ENCODE measurements at regions not wholly inside any gene's neighbourhood (a gene's known extent, or its start where the extent isn't known, plus 50 kb on each side); places are given as distances from the start of the nearest gene placed in this dataset.

DNA sequence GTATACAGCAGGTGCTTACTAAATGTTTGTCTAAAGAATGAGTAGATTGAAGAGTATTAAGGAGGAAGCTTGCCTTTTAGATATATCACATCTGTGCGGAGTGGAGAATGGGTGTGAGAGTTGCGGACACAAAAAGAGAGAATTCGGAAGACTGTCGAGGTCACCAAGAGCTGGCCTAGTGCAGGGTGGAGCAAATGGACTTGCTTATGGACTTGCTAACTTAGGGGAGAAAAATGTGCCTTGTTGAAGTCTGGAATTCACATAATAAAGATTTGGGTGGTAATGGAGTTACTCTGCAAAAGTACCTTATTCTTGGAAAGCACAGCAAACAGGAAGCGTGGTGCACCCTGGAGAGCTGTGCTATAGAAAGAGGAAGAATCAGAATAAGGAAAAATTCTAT, 361.7 kb downstream of the PRDM2 start:
- Histone ChIP-seq H3K9ac (ENCODE audit: low read depth in 1 of 2, low read length in 2 of 2) (no peak overlapping the region), H3K4me3 (ENCODE audit: low read length in 2 of 2) (no peak overlapping the region), H3K36me3 (ENCODE audit: control insufficient read depth in 2 of 2, insufficient read depth in 2 of 2, low read length in 2 of 2) (no peaks in the 10 kb centered on the region), H3K27me3 (ENCODE audit: control insufficient read depth in 2 of 2, insufficient read depth in 2 of 2, low read length in 2 of 2) (no peaks in the 10 kb centered on the region), H3K4me1 (ENCODE audit: control insufficient read depth in 2 of 2, insufficient read depth in 2 of 2, low read length in 2 of 2) (no peaks in the 10 kb centered on the region), H3K27ac (ENCODE audit: low read depth in 2 of 2, low read length in 2 of 2) (no peak overlapping the region), H3K9me3 (ENCODE audit: control insufficient read depth in 2 of 2, low read length in 2 of 2) (peaks cover 0 to 2% of the 10 kb centered on the region in 2 donors)

DNA sequence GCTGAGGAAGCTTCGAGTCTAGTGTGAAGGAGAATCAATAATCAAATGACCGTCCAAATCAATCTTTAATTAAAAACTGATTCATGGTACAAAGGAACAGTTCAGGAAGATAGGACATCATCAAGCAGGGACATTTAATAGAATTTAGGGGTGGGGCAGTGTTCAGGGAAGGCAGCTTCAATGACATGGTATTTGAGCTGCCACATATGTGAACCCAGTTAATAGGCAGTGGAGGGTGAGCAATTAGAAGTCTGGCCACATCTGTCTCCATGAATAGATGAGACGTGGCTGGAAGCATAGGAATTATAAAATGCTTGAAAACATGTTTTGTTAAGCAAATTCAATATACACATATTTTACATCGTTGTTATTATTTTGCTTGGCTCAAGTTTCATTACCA, 362.7 kb downstream of the PRDM2 start:
- Histone ChIP-seq H3K36me3 (ENCODE audit: control insufficient read depth in 2 of 2, insufficient read depth in 2 of 2, low read length in 2 of 2) (no peaks in the 10 kb centered on the region), H3K9me3 (ENCODE audit: control insufficient read depth in 2 of 2, low read length in 2 of 2) (peaks cover 0 to 2% of the 10 kb centered on the region in 2 donors), H3K4me1 (ENCODE audit: control insufficient read depth in 2 of 2, insufficient read depth in 2 of 2, low read length in 2 of 2) (no peaks in the 10 kb centered on the region), H3K27me3 (ENCODE audit: control insufficient read depth in 2 of 2, insufficient read depth in 2 of 2, low read length in 2 of 2) (no peaks in the 10 kb centered on the region), H3K9ac (ENCODE audit: low read depth in 1 of 2, low read length in 2 of 2) (no peak overlapping the region), H3K27ac (ENCODE audit: low read depth in 2 of 2, low read length in 2 of 2) (no peak overlapping the region), H3K4me3 (ENCODE audit: low read length in 2 of 2) (no peak overlapping the region)

DNA sequence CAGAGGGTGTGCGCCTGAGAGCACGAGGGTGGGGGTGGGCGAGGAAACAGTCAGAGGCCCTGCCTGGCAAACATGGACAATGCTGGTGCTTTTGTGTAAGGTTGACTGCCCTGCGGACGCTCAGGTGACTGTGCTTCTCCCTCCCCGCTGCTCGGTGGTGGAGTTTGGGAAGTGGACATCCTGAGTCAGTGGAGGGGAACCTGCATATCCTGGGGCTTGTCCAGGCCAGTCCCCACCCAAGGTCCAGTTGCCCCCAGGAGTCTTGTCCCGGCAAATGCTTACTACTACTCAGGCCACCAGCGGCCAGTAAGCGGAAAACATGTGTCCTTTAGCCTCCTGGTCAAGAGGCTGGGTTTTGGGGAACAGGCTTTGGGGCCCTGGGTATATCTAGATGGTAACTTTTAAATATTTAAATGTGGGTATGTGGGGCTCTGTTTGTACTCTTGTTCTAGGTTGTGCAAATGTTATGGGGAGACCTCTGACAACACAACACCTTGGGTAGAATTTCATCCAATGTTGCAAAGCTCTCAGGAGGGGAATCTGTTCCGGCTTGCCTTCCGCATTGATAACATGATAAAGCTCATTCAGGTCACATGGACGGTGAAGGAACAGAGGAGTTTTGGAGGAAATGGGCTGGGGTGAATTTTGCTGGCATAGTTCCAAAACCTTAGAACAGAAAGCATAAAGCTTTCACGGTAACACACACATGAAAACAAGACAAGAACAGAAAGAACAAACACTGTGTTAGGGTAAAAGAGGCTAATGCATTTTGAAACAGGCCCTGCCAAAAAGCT, 364.9 kb downstream of the PRDM2 start:
- H3K27ac ChIP-seq (ENCODE audit: low read depth in 2 of 2, low read length in 2 of 2), result no peak overlapping the region
- no peak overlapping the region for H3K4me3 ChIP-seq (ENCODE audit: low read length in 2 of 2)
- H3K9me3 ChIP-seq (ENCODE audit: control insufficient read depth in 2 of 2, low read length in 2 of 2), result no peaks in the 10 kb centered on the region
- H3K36me3 ChIP-seq (ENCODE audit: control insufficient read depth in 2 of 2, insufficient read depth in 2 of 2, low read length in 2 of 2), result no peaks in the 10 kb centered on the region
- H3K9ac ChIP-seq (ENCODE audit: low read depth in 1 of 2, low read length in 2 of 2), result no peak overlapping the region
- no peaks in the 10 kb centered on the region for H3K4me1 ChIP-seq (ENCODE audit: control insufficient read depth in 2 of 2, insufficient read depth in 2 of 2, low read length in 2 of 2)
- H3K27me3 ChIP-seq (ENCODE audit: control insufficient read depth in 2 of 2, insufficient read depth in 2 of 2, low read length in 2 of 2), result no peaks in the 10 kb centered on the region

DNA sequence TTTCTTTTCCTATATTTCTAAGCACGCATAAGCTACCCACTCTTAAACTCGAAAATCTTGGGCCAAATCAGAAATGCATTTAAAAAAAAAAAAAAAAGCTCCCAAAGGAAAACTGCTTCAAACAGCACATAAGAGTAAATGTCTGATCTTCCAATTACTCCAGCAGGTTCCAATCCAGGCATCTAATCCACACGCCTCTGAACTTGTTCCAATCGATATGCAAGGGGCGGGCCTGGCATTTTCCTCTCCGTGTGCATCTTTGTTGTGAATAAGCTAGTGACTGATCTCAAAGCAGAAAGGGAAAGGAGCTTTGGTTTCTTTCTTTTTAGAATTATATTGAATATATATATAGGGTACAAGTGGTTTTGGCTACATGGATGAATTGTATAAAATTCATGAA, 365.5 kb downstream of the PRDM2 start:
- Histone ChIP-seq H3K36me3 (ENCODE audit: control insufficient read depth in 2 of 2, insufficient read depth in 2 of 2, low read length in 2 of 2) (no peaks in the 10 kb centered on the region), H3K27ac (ENCODE audit: low read depth in 2 of 2, low read length in 2 of 2) (no peak overlapping the region), H3K9ac (ENCODE audit: low read depth in 1 of 2, low read length in 2 of 2) (no peak overlapping the region), H3K9me3 (ENCODE audit: control insufficient read depth in 2 of 2, low read length in 2 of 2) (no peaks in the 10 kb centered on the region), H3K4me3 (ENCODE audit: low read length in 2 of 2) (no peak overlapping the region), H3K27me3 (ENCODE audit: control insufficient read depth in 2 of 2, insufficient read depth in 2 of 2, low read length in 2 of 2) (no peaks in the 10 kb centered on the region), H3K4me1 (ENCODE audit: control insufficient read depth in 2 of 2, insufficient read depth in 2 of 2, low read length in 2 of 2) (no peaks in the 10 kb centered on the region)

DNA sequence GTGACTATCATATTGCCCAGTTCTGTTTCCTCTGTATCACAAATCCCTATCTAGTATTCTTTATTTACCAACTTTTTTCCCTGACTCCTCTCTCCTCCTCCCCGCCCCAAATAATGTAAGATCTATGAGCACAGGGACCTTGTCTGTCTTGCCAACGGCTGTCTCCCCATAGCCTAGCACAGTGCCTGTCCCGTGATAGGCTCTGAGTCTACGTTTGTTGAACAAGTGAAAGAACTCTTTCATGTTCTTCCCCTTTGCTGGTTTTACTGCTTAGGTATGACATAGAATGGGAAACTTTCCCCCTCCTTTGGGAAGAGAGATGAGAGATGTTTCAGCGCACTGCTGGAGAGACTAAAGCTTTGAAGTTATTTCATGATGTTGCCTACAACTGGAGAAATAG, 367.0 kb downstream of the PRDM2 start:
- H3K4me1 ChIP-seq (ENCODE audit: control insufficient read depth in 2 of 2, insufficient read depth in 2 of 2, low read length in 2 of 2), result no peaks in the 10 kb centered on the region
- no peak overlapping the region for H3K9ac ChIP-seq (ENCODE audit: low read depth in 1 of 2, low read length in 2 of 2)
- no peak overlapping the region for H3K4me3 ChIP-seq (ENCODE audit: low read length in 2 of 2)
- H3K27ac ChIP-seq (ENCODE audit: low read depth in 2 of 2, low read length in 2 of 2), result no peak overlapping the region
- no peaks in the 10 kb centered on the region for H3K27me3 ChIP-seq (ENCODE audit: control insufficient read depth in 2 of 2, insufficient read depth in 2 of 2, low read length in 2 of 2)
- H3K9me3 ChIP-seq (ENCODE audit: control insufficient read depth in 2 of 2, low read length in 2 of 2), result no peaks in the 10 kb centered on the region
- no peaks in the 10 kb centered on the region for H3K36me3 ChIP-seq (ENCODE audit: control insufficient read depth in 2 of 2, insufficient read depth in 2 of 2, low read length in 2 of 2)

DNA sequence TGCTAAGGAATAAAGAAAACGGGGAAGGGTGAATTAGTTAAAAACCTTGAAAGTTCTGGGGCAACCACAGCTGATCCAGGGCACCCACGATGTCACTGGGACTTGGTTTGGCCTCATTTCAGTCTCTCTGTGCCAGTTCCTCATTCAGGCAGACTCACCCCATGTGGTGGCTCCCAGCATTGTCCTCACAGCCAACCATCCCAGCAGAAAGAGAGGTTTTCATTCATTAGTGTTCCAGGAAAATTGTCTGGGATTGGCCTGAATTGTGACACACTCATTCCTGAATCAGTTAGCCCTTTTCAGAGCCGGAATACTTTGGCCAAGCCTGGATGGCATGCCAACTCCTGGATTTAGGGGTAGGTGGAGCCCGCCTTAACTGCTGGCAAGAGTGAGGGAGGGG, 367.7 kb downstream of the PRDM2 start:
- no peak overlapping the region for H3K27ac ChIP-seq (ENCODE audit: low read depth in 2 of 2, low read length in 2 of 2)
- no peaks in the 10 kb centered on the region for H3K9me3 ChIP-seq (ENCODE audit: control insufficient read depth in 2 of 2, low read length in 2 of 2)
- H3K36me3 ChIP-seq (ENCODE audit: control insufficient read depth in 2 of 2, insufficient read depth in 2 of 2, low read length in 2 of 2), result no peaks in the 10 kb centered on the region
- H3K9ac ChIP-seq (ENCODE audit: low read depth in 1 of 2, low read length in 2 of 2), result no peak overlapping the region
- no peak overlapping the region for H3K4me3 ChIP-seq (ENCODE audit: low read length in 2 of 2)
- H3K27me3 ChIP-seq (ENCODE audit: control insufficient read depth in 2 of 2, insufficient read depth in 2 of 2, low read length in 2 of 2), result no peaks in the 10 kb centered on the region
- no peaks in the 10 kb centered on the region for H3K4me1 ChIP-seq (ENCODE audit: control insufficient read depth in 2 of 2, insufficient read depth in 2 of 2, low read length in 2 of 2)

DNA sequence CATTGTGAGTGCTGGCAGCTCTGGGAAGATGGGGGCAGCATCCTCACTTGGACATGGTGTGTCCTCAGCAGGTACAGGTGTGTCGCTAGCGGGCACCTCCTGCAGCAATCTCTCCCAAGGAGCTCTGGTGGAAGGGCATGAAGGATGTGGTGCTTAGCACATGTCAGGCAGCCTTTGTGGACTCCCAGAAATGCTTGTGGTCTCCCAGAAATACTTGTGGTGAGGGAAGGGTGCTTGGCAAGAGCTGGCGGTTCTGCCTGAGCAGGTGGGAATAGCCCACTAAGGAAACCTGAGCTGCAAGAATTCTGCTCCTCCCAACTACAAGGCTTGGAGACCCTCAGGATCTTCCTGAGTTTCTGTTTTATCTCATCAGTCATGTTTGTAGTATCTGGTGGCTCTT, 371.6 kb downstream of the PRDM2 start:
- no peaks in the 10 kb centered on the region for H3K9me3 ChIP-seq (ENCODE audit: control insufficient read depth in 2 of 2, low read length in 2 of 2)
- no peaks in the 10 kb centered on the region for H3K4me1 ChIP-seq (ENCODE audit: control insufficient read depth in 2 of 2, insufficient read depth in 2 of 2, low read length in 2 of 2)
- H3K4me3 ChIP-seq (ENCODE audit: low read length in 2 of 2), result no peak overlapping the region
- H3K36me3 ChIP-seq (ENCODE audit: control insufficient read depth in 2 of 2, insufficient read depth in 2 of 2, low read length in 2 of 2), result no peaks in the 10 kb centered on the region
- H3K9ac ChIP-seq (ENCODE audit: low read depth in 1 of 2, low read length in 2 of 2), result no peak overlapping the region
- H3K27ac ChIP-seq (ENCODE audit: low read depth in 2 of 2, low read length in 2 of 2), result no peak overlapping the region
- no peaks in the 10 kb centered on the region for H3K27me3 ChIP-seq (ENCODE audit: control insufficient read depth in 2 of 2, insufficient read depth in 2 of 2, low read length in 2 of 2)

DNA sequence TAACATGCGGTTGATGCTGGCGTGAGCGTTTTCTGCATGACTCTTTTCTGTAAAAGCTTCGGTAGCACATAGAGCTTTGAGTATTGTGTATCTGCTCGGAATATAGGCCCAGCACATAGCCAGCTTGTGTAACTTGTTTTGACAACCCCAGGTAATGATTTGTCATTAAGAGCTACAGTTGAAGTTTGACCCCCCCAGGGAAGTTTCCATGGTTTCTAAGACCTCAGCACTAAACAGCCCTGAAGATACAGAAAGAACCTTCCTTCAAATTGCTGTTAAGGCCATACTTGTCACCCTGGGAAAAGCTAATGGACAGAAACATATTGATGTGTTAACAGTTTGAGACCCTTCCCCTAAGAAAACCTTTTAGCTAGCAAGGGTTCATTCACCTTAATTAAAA, 380.7 kb downstream of the PRDM2 start:
- Histone ChIP-seq H3K27me3 (ENCODE audit: control insufficient read depth in 2 of 2, insufficient read depth in 2 of 2, low read length in 2 of 2) (no peaks in the 10 kb centered on the region), H3K4me1 (ENCODE audit: control insufficient read depth in 2 of 2, insufficient read depth in 2 of 2, low read length in 2 of 2) (no peaks in the 10 kb centered on the region), H3K27ac (ENCODE audit: low read depth in 2 of 2, low read length in 2 of 2) (no peak overlapping the region), H3K36me3 (ENCODE audit: control insufficient read depth in 2 of 2, insufficient read depth in 2 of 2, low read length in 2 of 2) (no peaks in the 10 kb centered on the region), H3K9ac (ENCODE audit: low read depth in 1 of 2, low read length in 2 of 2) (no peak overlapping the region), H3K4me3 (ENCODE audit: low read length in 2 of 2) (no peak overlapping the region), H3K9me3 (ENCODE audit: control insufficient read depth in 2 of 2, low read length in 2 of 2) (no peaks in the 10 kb centered on the region)

DNA sequence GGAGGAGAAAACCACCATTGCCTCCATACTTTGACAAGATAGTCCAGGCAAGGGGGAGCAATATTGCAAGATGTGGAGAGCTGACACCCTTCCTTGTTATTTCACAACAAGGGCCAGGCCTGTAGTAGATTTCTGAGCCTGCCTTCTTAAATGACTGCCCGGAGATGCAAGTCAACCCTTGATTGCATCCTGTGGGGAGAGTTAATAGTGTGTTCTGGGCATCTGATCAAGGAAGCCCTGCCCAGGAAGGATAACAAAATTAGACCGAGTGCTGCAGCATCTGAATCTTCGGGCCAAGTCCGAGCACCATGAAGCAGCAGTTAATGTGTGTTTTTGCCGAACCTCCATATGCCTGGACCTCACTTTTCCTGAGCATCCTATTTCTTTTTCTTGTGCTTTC, 382.3 kb downstream of the PRDM2 start:
- Histone ChIP-seq H3K4me1 (ENCODE audit: control insufficient read depth in 2 of 2, insufficient read depth in 2 of 2, low read length in 2 of 2) (no peaks in the 10 kb centered on the region), H3K4me3 (ENCODE audit: low read length in 2 of 2) (no peak overlapping the region), H3K9me3 (ENCODE audit: control insufficient read depth in 2 of 2, low read length in 2 of 2) (no peaks in the 10 kb centered on the region), H3K27ac (ENCODE audit: low read depth in 2 of 2, low read length in 2 of 2) (no peak overlapping the region), H3K9ac (ENCODE audit: low read depth in 1 of 2, low read length in 2 of 2) (no peak overlapping the region), H3K27me3 (ENCODE audit: control insufficient read depth in 2 of 2, insufficient read depth in 2 of 2, low read length in 2 of 2) (no peaks in the 10 kb centered on the region), H3K36me3 (ENCODE audit: control insufficient read depth in 2 of 2, insufficient read depth in 2 of 2, low read length in 2 of 2) (no peaks in the 10 kb centered on the region)

DNA sequence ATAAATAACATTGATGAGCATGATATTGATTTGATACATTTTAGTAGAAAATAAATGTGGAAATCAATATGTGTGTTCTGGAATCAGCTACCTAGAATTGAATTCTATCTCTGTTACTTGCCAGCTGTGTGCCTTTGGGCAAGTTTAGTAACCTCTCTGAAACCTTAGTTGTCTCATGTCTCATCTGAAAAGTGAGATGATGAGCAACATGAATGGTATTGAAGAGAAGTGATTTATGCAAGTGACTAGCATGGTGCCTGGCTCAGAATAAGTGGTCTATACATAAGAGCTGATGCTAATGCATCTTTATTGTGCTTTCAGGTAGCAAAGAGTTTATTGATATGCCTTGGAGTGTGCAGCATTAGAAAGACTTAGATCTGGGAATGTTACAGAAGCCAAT, 383.3 kb downstream of the PRDM2 start:
- no peak overlapping the region for H3K27ac ChIP-seq (ENCODE audit: low read depth in 2 of 2, low read length in 2 of 2)
- no peaks in the 10 kb centered on the region for H3K9me3 ChIP-seq (ENCODE audit: control insufficient read depth in 2 of 2, low read length in 2 of 2)
- H3K4me1 ChIP-seq (ENCODE audit: control insufficient read depth in 2 of 2, insufficient read depth in 2 of 2, low read length in 2 of 2), result no peaks in the 10 kb centered on the region
- H3K9ac ChIP-seq (ENCODE audit: low read depth in 1 of 2, low read length in 2 of 2), result no peak overlapping the region
- H3K4me3 ChIP-seq (ENCODE audit: low read length in 2 of 2), result no peak overlapping the region
- no peaks in the 10 kb centered on the region for H3K27me3 ChIP-seq (ENCODE audit: control insufficient read depth in 2 of 2, insufficient read depth in 2 of 2, low read length in 2 of 2)
- H3K36me3 ChIP-seq (ENCODE audit: control insufficient read depth in 2 of 2, insufficient read depth in 2 of 2, low read length in 2 of 2), result no peaks in the 10 kb centered on the region

DNA sequence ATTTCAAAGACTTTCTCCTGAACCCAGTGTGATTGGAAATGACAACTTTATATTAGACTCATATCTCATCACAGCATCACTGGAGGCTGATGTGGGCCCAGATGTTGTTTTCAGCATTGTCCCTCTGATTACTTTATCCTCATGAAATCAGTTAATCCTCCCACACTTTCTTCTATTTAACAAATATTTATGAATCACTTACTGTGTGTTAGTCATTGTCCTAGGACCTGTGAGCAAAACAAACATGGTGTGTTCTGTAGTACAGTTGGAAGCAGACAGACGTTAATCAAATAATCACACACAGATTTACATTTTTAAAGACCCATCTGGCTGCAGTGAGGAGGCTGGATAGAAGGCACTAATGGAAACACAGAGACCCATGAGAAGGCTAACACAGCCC, 383.7 kb downstream of the PRDM2 start:
- Histone ChIP-seq H3K27ac (ENCODE audit: low read depth in 2 of 2, low read length in 2 of 2) (no peak overlapping the region), H3K27me3 (ENCODE audit: control insufficient read depth in 2 of 2, insufficient read depth in 2 of 2, low read length in 2 of 2) (no peaks in the 10 kb centered on the region), H3K4me1 (ENCODE audit: control insufficient read depth in 2 of 2, insufficient read depth in 2 of 2, low read length in 2 of 2) (no peaks in the 10 kb centered on the region), H3K36me3 (ENCODE audit: control insufficient read depth in 2 of 2, insufficient read depth in 2 of 2, low read length in 2 of 2) (no peaks in the 10 kb centered on the region), H3K9me3 (ENCODE audit: control insufficient read depth in 2 of 2, low read length in 2 of 2) (no peaks in the 10 kb centered on the region), H3K9ac (ENCODE audit: low read depth in 1 of 2, low read length in 2 of 2) (no peak overlapping the region), H3K4me3 (ENCODE audit: low read length in 2 of 2) (no peak overlapping the region)
